OCI-M1 (cell line): ENCODE measurements at regions not wholly inside any gene's neighbourhood (a gene's known extent, or its start where the extent isn't known, plus 50 kb on each side); places are given as distances from the start of the nearest gene placed in this dataset.
A peak's percentile ranks its signal among the peaks of the same experiment; 100 is the strongest.

Experiments
- DNase-seq: peaks from one replicate; lab custom pipeline; 2025; lab: John Stamatoyannopoulos, UW

GRCh38 chr11:115767047-115767802 is 263.0 kb upstream of the CADM1 start:
- DNase-seq = no peak

DNA sequence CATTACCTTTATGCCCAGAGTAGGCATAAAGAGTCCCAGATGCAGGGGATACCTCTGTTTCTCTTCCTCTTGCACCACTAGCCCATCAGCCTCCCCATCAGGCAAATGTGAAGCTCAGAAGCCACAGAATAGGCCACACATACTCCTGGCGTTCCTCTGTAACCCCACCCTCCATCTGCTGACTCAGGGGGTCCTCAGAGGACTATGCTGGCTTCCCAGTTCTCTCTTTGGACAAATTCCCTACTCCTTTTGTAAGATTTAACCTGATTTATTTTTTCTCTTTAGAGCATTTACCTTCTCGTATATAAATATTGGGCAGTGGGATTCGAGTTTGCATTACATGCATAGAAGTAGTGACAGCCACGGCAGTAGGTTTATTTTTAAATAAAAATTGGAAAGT is 262.3 kb upstream of the CADM1 start:
- DNase-seq = peak; percentile 20

DNA sequence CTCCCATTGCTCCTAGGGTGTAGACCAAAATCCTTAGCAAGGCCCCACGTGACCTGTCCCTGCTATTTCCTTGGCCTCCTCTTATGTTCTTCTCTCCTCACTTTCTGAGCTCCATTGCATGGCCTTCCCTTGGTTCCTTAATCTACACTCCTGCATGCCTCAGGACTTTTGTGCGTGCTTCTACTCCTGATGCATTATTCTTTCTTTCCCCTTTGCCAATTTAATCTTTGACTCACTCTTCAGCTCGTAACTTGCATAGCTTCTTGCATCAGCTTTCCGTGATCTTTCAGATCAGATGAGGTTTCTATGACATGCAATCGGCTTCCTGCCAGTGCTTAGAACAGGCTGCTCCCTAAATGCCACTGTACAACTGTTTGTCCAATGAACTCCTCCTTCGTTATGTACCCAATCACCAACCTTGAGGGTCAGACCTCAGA is 261.6 kb upstream of the CADM1 start:
- peak; percentile 83 for DNase-seq

- DNase-seq = no peak
These were observed 260.0 kb upstream of the CADM1 start for GRCh38 chr11:115764176-115764575.

DNA sequence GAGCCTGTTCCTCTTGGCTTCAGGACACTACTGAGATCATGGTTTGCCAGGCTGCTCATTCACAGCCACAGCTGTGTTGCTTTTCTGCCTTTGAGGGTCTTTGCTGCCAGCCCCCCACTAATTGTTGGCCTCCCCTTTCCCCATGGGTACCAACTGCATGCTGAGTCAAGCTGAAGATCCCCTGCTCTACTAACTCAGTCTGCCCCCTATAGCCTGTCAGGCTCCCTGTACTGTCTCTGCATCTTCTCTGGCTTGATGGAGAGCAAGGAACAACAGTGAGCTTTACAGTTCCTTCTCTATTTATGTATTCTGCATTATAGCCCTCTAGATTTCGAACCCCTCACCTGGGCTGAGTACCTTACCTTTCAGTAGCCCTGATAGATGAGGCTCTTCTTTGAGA is 257.6 kb upstream of the CADM1 start:
- no peak for DNase-seq

DNA sequence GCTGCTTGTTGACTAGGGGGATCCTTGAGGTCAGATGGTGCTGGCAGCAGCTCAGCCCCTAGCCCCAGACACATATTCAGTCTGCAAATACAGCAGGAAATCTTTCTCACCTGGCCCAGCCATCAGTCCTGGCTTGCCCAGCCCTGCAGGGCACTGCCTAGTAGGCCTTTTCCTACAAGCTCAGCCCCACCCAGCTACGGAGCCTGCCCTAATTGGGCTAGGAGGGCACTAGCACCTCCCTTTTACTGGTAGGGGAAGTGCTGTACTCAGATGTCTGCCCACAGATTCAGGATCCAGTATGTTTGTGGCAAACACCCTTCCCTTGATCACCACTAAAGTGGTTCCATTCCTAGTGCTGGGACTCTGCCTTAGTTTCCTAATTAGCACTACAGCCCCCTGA is 257.1 kb upstream of the CADM1 start:
- no peak for DNase-seq

- DNase-seq = no peak
These were observed 256.5 kb upstream of the CADM1 start for GRCh38 chr11:115760461-115761320.

- DNase-seq = no peak
These were observed 255.6 kb upstream of the CADM1 start for GRCh38 chr11:115759622-115760460.

DNA sequence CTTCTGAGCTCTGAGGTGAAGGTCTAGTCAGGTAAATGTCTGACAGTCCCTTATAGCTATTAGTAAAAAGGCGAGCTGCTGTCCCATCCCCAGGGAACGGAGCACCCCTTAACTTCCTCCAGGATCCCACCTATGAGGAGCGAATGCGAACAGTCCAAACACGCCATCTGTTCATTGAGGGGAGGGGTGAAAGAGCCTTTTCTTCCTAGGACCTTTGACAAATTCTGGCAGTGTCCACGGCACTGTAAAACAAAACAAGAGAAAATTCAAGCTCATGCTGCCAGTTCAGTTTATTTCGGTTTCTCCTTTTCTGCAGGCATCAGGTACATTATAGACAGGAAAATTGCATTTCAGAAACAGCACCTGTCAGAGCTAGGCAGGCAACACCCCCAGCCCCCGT is 253.8 kb upstream of the CADM1 start:
- no peak for DNase-seq

DNA sequence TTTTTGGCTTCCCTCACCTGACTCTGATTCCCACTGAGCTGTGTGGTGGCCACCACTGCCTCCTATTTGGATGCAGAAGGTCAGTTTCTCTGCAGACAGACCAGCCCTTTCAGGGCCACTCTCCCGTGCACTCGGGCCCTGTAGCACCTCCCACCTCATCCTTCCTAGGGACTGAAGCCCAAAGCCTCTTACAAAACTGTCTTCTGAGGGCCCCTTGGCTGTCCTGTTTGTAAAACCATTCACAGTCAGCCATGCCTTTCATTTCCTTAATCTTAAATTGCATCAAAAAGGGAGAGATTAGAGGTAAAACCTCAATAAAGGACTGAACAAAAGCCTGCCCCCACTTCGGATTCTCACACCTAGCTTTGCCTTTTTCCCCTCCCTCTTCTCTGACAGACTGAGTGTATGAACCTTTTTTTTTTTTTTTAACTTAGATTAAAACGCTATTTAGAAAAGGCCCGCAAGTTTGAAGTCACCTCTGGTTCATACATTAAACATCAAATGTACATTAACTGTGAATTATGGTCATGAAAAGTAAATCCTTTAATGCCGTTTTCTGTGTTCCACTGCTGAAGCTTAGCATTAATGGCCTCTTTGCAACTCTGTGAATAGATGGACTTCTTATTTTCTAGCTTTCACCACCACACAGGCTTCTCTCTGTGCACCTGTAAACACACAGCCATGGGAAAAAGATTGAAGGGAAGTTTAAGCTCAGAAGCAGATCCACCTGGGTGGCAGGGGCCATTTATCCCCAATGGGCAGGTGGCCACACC is 247.2 kb upstream of the CADM1 start:
- DNase-seq = no peak

DNA sequence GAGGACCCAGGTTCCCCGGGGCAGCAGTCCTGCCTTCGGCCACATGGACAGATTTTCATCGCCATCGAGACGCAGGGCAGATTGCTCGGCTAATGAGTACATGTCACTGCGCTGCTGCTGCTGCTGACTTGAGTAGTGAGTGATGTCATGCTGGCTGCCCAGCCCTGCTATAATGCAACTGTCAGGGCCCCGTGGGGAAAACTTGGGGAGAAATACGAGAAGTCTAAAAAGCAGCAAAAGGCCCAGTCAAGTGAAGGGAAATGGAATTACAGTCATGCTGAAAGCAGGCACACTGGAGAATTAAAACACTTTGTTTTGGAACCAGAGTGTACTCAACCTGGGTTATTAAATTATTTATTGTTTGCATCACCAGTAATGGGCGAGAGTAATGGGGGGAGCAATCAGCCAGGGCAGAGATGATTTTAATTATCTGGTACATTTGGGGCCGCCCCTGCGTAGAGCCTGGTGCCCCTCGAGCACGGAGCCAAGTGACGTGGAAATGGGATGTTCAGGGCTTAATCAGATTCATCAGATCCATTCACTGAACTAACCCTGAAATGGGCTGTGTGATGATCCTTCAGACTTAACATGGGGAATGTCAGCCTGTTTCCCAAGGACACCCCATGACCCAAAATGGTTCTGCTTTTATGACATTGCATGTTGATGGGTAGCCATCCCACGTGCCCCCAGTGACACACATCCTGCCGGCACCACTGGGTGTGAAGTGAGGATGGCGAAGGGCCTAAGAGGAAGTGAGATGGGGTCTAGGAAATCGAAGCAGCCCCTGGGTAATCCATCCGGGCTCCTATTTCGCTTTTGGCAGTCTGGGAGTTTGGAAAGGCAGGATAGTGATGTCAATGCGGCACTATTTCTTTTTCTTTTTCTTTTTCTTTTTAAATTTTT is 241.6 kb upstream of the CADM1 start:
- DNase-seq = no peak

DNA sequence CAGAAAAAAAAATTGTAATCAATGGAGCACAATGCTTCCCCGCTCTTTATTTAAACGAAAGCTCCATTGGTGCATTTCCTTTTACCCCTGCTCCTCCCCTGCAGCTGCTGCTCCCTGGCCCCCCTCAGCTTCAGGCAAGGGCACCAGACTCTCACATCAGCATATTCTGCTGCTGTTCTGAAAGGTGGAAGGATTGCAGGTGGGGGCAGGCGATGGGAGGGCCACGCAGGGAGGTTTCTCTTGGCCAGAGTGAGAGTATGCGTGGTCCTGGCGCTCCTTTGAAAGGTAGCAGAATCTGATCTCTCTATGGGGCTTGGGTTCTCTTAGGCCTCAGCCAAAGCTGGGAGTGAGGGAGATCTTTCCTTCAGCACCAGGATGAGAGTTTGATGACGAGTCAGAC is 240.9 kb upstream of the CADM1 start:
- DNase-seq = no peak

DNA sequence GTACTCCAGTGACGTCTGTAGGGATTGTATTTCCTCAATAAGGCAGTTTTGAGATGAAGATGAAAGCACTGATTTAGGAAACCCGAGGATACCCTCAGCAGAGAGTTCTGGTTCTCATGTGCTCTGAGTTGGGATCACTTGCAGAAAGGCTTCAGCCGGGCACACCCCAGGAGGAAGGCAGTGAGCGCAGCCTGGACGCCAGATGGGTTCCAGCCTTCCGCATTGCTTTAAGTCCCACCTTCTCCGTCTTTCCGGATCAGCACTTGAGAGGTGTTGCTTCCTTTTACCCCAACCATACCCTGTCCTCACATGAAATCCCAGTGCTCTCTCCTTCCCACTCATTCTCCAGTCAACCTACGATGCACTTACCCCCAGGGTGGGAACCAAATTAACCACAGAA is 239.5 kb upstream of the CADM1 start:
- DNase-seq = no peak

DNA sequence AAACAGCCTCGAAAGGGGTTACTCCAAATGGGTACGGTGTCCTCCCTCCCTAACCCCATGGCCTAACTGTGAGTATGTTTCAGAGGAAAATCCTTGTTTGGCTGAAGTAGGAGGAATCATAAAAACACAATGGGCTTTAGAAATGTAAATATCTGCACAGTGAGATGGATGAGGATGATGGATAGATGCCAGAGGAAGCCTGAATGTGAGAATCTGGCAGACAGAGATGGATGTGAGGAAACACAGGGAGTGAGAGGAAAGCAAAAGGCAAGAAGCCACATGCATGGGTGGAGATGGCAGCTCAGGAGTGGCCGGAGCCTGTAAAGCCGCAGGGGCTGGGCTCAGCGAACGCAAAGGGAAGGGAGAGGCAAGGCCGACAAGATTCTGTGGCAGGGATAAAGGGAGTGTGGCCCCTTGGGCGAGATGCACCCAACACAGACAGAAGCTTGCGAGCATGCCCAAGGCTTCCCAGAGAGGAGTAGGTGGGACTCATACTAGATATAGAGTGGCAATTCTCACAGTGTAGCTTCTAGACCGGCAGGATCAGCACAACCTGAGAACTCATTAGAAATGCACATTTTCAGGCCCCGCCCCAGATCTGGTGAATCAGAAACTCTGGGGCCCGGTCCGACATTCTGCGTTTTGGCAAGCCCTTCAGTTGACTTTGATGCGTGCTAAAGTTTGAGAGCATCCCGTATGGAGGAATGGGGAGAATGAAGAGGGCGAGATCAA is 237.3 kb upstream of the CADM1 start:
- no peak for DNase-seq

GRCh38 chr11:115740324-115740723 is 236.1 kb upstream of the CADM1 start:
- no peak for DNase-seq

DNA sequence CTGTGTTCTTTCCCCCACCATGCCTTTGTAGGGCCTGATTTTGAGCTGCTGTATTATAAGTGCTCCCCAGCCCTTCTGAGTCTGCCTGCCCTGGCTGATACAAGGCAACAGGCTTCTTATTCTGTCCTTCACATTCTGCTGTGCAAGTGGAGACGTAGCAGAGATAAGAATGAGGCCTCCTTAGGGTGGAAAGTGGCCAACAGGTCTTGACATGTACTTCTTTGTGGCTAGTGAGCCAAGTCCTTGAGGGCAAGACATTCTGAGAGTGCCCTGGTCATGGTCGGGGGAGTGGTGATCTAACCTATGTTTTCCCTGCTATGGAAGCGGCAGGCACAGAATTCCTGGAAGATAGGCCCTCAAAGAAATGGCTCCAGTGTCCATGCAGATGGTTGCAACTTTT is 235.7 kb upstream of the CADM1 start:
- no peak for DNase-seq

GRCh38 chr11:115739146-115739545 is 234.9 kb upstream of the CADM1 start:
- DNase-seq = no peak

DNA sequence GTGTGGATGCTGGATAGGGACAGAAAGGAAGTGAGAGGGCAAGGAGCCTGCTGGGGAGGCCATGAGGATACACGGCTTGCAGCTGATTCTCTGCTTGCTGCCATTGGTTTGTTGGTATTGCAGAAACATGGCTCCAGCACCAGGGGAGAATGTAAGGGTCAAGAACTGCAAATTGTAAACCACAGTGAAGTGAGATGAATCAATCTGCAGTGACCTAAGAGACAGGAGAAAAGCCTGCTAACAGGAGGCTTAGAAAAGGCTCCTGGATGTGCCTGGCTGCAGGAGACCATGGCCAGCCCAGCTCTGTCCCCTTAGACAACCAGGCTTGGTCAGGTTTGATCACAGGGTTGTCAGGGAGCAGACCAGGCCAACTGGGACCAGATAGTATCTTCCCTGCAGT is 233.7 kb upstream of the CADM1 start:
- DNase-seq = no peak

GRCh38 chr11:115736146-115736545 is 231.9 kb upstream of the CADM1 start:
- no peak for DNase-seq

DNA sequence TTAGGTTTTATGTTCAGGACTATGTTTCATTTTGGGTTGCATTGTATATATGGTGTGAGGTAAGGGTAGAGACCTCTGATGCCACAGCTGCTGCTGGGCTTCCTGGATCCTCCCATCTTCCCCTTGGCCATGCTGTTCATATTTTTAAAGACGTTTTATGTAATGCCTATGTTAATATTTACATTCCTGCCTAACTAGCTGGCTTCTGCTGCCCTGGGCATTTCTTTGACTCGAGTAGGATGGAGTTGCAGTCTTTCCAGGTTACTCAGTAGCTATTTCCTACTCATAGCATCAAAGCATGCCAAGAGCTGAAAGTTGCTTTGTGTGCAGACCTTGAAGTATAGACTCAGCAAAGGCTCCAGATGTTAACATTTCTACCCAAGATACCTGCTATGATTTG is 220.5 kb upstream of the CADM1 start:
- DNase-seq = no peak
